ENCODE measurements at regions not wholly inside any gene's neighbourhood (a gene's known extent, or its start where the extent isn't known, plus 50 kb on each side); places are given as distances from the start of the nearest gene placed in this dataset.

DNA sequence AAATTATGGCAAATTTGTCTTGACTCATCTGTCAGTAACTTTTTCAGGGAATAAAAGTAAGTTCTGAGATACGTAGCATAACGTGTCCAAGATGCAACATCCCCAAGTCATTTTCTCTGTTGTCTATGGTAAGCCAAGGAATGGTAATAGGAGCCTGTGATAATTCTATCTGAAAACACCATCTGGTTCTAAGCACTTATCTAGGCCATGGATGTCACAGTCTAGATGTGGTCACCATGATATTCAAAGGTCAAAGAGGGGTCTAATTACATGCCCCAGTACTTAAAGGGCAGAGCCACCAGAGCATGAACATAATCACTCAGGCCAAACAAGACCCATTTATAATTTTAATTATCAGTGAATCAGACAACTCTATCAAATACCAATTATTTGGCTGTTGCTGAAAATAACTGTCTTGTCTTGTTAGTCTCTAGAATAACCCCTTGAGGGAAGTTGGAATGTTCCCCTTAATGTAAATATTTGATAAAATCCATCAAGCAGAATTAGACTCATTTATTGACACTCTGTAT, 225.1 kb upstream of the MPPED2 start:
- no peak for DNase-seq
- Mint-ChIP-seq H3K4me3 (no peak overlapping the region), H3K9me3 (peaks cover 30% of the 10 kb centered on the region), H3K27ac (no peak overlapping the region), H3K4me1 (ENCODE audit: low read depth) (no peaks in the 10 kb centered on the region), H3K27me3 (ENCODE audit: insufficient read depth) (no peaks in the 10 kb centered on the region; the same call in 1 of the 2 replicates), H3K36me3 (ENCODE audit: low read depth) (no peaks in the 10 kb centered on the region)
- TF ChIP-seq, protein P1, sequence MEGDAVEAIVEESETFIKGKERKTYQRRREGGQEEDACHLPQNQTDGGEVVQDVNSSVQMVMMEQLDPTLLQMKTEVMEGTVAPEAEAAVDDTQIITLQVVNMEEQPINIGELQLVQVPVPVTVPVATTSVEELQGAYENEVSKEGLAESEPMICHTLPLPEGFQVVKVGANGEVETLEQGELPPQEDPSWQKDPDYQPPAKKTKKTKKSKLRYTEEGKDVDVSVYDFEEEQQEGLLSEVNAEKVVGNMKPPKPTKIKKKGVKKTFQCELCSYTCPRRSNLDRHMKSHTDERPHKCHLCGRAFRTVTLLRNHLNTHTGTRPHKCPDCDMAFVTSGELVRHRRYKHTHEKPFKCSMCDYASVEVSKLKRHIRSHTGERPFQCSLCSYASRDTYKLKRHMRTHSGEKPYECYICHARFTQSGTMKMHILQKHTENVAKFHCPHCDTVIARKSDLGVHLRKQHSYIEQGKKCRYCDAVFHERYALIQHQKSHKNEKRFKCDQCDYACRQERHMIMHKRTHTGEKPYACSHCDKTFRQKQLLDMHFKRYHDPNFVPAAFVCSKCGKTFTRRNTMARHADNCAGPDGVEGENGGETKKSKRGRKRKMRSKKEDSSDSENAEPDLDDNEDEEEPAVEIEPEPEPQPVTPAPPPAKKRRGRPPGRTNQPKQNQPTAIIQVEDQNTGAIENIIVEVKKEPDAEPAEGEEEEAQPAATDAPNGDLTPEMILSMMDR (IDR thresholded peaks at IDR 0.05), result no peak

DNA sequence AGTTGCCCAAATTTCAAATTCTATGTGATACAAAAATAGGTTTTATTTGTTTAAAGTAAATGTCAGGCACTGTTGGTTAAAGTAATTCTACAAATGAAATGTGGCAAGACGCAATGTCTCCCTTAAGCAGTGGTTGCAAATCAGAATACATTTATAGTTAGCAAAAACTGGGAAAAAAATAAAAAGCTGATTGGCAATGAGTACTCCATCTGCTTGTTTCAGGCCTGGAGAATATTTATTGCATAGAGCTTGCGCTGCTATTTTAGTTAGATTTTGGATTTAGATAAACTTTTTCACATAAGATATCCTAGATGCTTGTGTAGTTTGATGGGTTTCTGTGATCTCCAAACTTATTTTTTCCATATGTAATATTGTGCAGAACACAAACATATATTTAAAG, 224.0 kb upstream of the MPPED2 start:
- H3K4me1 Mint-ChIP-seq (ENCODE audit: low read depth), result no peaks in the 10 kb centered on the region
- TF ChIP-seq, protein P1 (IDR thresholded peaks at IDR 0.05), result no peak
- no peaks in the 10 kb centered on the region for H3K36me3 Mint-ChIP-seq (ENCODE audit: low read depth)
- H3K4me3 Mint-ChIP-seq, result no peak overlapping the region
- no peak for DNase-seq
- peaks cover 26% of the 10 kb centered on the region for H3K9me3 Mint-ChIP-seq
- no peak overlapping the region for H3K27ac Mint-ChIP-seq
- no peaks in the 10 kb centered on the region; the same call in 1 of the 2 replicates for H3K27me3 Mint-ChIP-seq (ENCODE audit: insufficient read depth)

- no peak overlapping the region for H3K4me3 Mint-ChIP-seq
- no peaks in the 10 kb centered on the region; the same call in 1 of the 2 replicates for H3K27me3 Mint-ChIP-seq (ENCODE audit: insufficient read depth)
- H3K27ac Mint-ChIP-seq, result no peak overlapping the region
- peaks cover 4% of the 10 kb centered on the region; the same call in 1 of the 2 replicates for H3K36me3 Mint-ChIP-seq (ENCODE audit: low read depth)
- no peaks in the 10 kb centered on the region for H3K4me1 Mint-ChIP-seq (ENCODE audit: low read depth)
- DNase-seq, result no peak
- H3K9me3 Mint-ChIP-seq, result peaks cover 45% of the 10 kb centered on the region
- TF ChIP-seq, protein P1 (IDR thresholded peaks at IDR 0.05), result no peak
Measured at GRCh38 chr11:30801357-30801756, 215.2 kb upstream of the MPPED2 start.

DNA sequence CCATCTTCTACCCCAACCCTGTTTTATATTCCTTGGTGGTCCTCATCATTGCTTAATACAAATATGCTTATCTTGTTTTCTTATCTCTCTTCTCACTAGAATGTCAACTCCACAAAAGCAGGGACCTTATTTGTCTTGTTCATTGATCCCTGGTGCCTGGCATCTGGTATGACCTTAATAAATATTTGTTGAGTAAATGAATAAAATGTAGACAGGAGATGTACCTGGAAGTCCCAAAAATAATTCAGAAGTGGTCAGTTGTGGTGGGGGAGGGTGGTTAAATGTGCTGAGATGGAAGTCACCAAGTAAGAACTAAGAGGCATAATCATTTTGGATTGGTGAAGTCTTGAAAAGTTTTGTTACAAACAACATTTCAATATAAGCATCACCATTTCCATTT, 214.8 kb upstream of the MPPED2 start:
- H3K27ac Mint-ChIP-seq, result no peak overlapping the region

DNA sequence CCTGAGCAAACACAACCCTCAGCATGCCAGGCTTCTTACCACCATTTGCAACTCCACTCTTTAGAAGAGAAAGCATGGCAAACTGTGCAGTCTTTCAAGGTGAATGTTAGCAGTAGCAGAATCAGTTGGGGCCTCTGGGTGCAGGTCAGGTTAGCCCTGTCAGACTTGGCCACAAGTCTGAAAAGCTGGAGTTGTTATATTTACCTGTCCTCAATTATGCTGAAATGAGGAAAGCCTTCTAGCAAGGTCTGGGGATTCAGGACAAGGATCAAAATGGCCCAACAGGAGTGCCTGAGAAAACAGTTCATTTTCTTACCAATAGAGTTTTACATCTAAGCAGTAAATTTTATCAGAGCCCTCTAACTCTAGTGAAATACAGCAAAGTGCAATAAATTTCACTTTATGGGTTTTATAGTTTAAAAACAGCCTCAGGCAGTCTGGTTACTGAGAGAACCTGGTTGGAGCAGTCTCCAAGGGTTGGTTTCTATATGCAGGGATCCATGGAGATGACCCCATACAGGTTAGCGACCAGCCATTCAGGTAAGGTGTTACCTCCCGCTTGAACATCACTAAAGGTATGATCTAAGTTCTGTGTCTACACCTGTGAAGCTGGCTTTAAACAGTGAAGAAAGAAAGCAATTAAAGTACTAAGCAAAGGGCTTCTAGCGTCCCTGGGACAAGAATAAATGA, 212.5 kb upstream of the MPPED2 start:
- Mint-ChIP-seq H3K4me1 (ENCODE audit: low read depth) (no peaks in the 10 kb centered on the region), H3K4me3 (no peak overlapping the region), H3K36me3 (ENCODE audit: low read depth) (peaks cover 4% of the 10 kb centered on the region; the same call in 1 of the 2 replicates), H3K9me3 (peaks cover 55% of the 10 kb centered on the region), H3K27me3 (ENCODE audit: insufficient read depth) (no peaks in the 10 kb centered on the region; the same call in 1 of the 2 replicates), H3K27ac (no peak overlapping the region)
- TF ChIP-seq, protein P1 (IDR thresholded peaks at IDR 0.05), result no peak
- DNase-seq, result no peak

More for the DNA sequence above, 214.8 kb upstream of the MPPED2 start:
- Mint-ChIP-seq H3K4me3 (no peak overlapping the region), H3K4me1 (ENCODE audit: low read depth) (no peaks in the 10 kb centered on the region), H3K36me3 (ENCODE audit: low read depth) (peaks cover 4% of the 10 kb centered on the region; the same call in 1 of the 2 replicates), H3K9me3 (peaks cover 48% of the 10 kb centered on the region), H3K27me3 (ENCODE audit: insufficient read depth) (no peaks in the 10 kb centered on the region; the same call in 1 of the 2 replicates)
- TF ChIP-seq, protein P1 (IDR thresholded peaks at IDR 0.05), result no peak
- no peak for DNase-seq
